T-cell (primary cell): ENCODE measurements at regions not wholly inside any gene's neighbourhood (a gene's known extent, or its start where the extent isn't known, plus 50 kb on each side); places are given as distances from the start of the nearest gene placed in this dataset.

Source experiments
- ATAC-seq, 4 experiments: fragments of 200-7000 bp in 3 of 4; fragments of 150-1000 bp in 1 of 4; cut with Tn5 transposase; replicated peaks in 1 of 4; 1 replicate in 3 of 4; 2 replicates in 1 of 4; pipeline ENCODE4 v1.10.0; 2021; ENCODE audit warnings: moderate library complexity in 3 of 4, mild to moderate bottlenecking in 2 of 4, moderate number of reproducible peaks in 1 of 4
- CTCF ChIA-PET, 2 donors: fragments of 300-600 bp; sonication (Branson Sonifier 250); formaldehyde crosslinking; loops; one replicate each; lab custom pipeline; 2022; ENCODE audit warnings: antibody characterized with exemption in 2 of 2; lab: Charles Lee
- POLR2A ChIA-PET, 2 donors: fragments of 300-600 bp; sonication (Branson Sonifier 250); formaldehyde crosslinking; loops; one replicate each; lab custom pipeline; 2022; ENCODE audit warnings: antibody characterized with exemption in 2 of 2; lab: Charles Lee
- DNase-seq, 35 experiments: peaks; one replicate each; pipeline versions ENCODE4 v3.0.0 to v3.0.0-alpha.2; 2013 to 2023
- H3K27ac ChIP-seq: one replicate; pipeline ENCODE4 v1.5.1; 2013; ENCODE audit warnings: low read length
- H3K27me3 ChIP-seq, 2 experiments: replicated peaks in 1 of 2; 1 replicate in 1 of 2; 2 replicates in 1 of 2; pipeline versions ENCODE4 v1.6.1 to v1.7.0; 2013; ENCODE audit warnings: low read length in 1 of 2, mixed read lengths in 1 of 2; ENCODE audit not compliant: control insufficient read depth in 2 of 2, insufficient read depth in 2 of 2; ENCODE audit errors: extremely low read depth in 1 of 2
- H3K36me3 ChIP-seq, 2 donors: 1 replicate in 1 of 2; 2 replicates in 1 of 2; pipeline versions ENCODE4 v1.6.1 to v1.7.0; 2013; ENCODE audit warnings: low read length in 1 of 2; ENCODE audit not compliant: control insufficient read depth in 2 of 2, insufficient read depth in 1 of 2; ENCODE audit errors: extremely low read depth in 1 of 2
- H3K4me1 ChIP-seq, 2 experiments: 1 replicate in 1 of 2; 2 replicates in 1 of 2; pipeline versions ENCODE4 v1.6.1 to v1.7.0; 2013; ENCODE audit warnings: low read length in 2 of 2, mixed read lengths in 1 of 2; ENCODE audit not compliant: insufficient read depth in 2 of 2, control insufficient read depth in 1 of 2; ENCODE audit errors: extremely low read depth in 1 of 2
- H3K4me3 ChIP-seq, 2 donors: 1 replicate in 1 of 2; 2 replicates in 1 of 2; pipeline versions ENCODE4 v1.5.1 to v1.7.0; 2013; ENCODE audit warnings: mild to moderate bottlenecking in 2 of 2, low read length in 1 of 2, moderate library complexity in 1 of 2; ENCODE audit not compliant: control insufficient read depth in 1 of 2; ENCODE audit errors: extremely low read depth in 1 of 2
- H3K9me3 ChIP-seq: 2 replicates; pipeline ENCODE4 v1.7.0; 2013
- H3K27ac Mint-ChIP-seq, 2 donors: one replicate each; pipeline ENCODE4 v1.8.0; 2020 to 2021; ENCODE audit warnings: mild to moderate bottlenecking in 2 of 2, mixed read lengths in 2 of 2
- H3K27me3 Mint-ChIP-seq, 2 donors: one replicate each; pipeline ENCODE4 v1.8.0; 2021 to 2022; ENCODE audit warnings: mixed read lengths in 2 of 2
- H3K36me3 Mint-ChIP-seq: one replicate; pipeline ENCODE4 v1.8.0; 2021; ENCODE audit warnings: mixed read lengths
- H3K4me1 Mint-ChIP-seq, 3 donors: one replicate each; pipeline ENCODE4 v1.8.0; 2020 to 2022; ENCODE audit warnings: mixed read lengths in 3 of 3, mild to moderate bottlenecking in 1 of 3
- H3K4me3 Mint-ChIP-seq, 3 donors: one replicate each; pipeline ENCODE4 v1.8.0; 2020 to 2022; ENCODE audit warnings: mild to moderate bottlenecking in 3 of 3, mixed read lengths in 3 of 3, moderate library complexity in 3 of 3
- H3K9me3 Mint-ChIP-seq, 3 donors: one replicate each; pipeline ENCODE4 v1.8.0; 2020 to 2022; ENCODE audit warnings: mixed read lengths in 3 of 3
- WGBS: methylation state at CpG from one replicate; pipeline ENCODE4 v1.1.5; 2013; ENCODE audit warnings: missing lambda C conversion rate; ENCODE audit not compliant: insufficient coverage; 5-methylcytosine and 5-hydroxymethylcytosine counted together

- H3K27me3 Mint-ChIP-seq: peaks cover 26 to 28% of the 10 kb centered on the region in 2 donors
- ATAC-seq (no peak), DNase-seq (no peak)
- H3K36me3 Mint-ChIP-seq: no peaks in the 10 kb centered on the region
- peaks cover 0 to 10% of the 10 kb centered on the region in 2 experiments for H3K27me3 ChIP-seq
- 54% methylated on average over 2 of the region's 2 CpGs for WGBS
- POLR2A ChIA-PET: no interaction called here
- no peak overlapping the region for H3K4me3 Mint-ChIP-seq
- no peaks in the 10 kb centered on the region for H3K4me1 Mint-ChIP-seq
- no peaks in the 10 kb centered on the region for H3K4me1 ChIP-seq
- no peak overlapping the region for H3K4me3 ChIP-seq
- peaks cover 0 to 7% (median 4%) of the 10 kb centered on the region in 3 donors for H3K9me3 Mint-ChIP-seq
- CTCF ChIA-PET: no interaction called here
- no peak overlapping the region for H3K27ac ChIP-seq
- H3K27ac Mint-ChIP-seq: no peak overlapping the region
- H3K36me3 ChIP-seq: no peaks in the 10 kb centered on the region
- H3K9me3 ChIP-seq: no peaks in the 10 kb centered on the region
Measured at GRCh38 chr3:160115387-160115786, 109.8 kb upstream of the C3orf80 start.

GRCh38 chr3:160124224-160124623, 101.0 kb upstream of the C3orf80 start:
- H3K4me3 ChIP-seq: no peak overlapping the region
- DNase-seq (no peak), ATAC-seq (no peak)
- no peaks in the 10 kb centered on the region for H3K9me3 ChIP-seq
- no peaks in the 10 kb centered on the region for H3K4me1 ChIP-seq
- H3K27ac ChIP-seq: no peak overlapping the region
- CTCF ChIA-PET: no interaction called here
- H3K27me3 ChIP-seq: peaks cover 0 to 3% of the 10 kb centered on the region in 2 experiments
- no peaks in the 10 kb centered on the region for H3K36me3 Mint-ChIP-seq
- POLR2A ChIA-PET: no interaction called here
- H3K4me1 Mint-ChIP-seq: no peaks in the 10 kb centered on the region
- H3K27me3 Mint-ChIP-seq: peaks cover 0 to 4% of the 10 kb centered on the region in 2 donors
- H3K27ac Mint-ChIP-seq: no peak overlapping the region
- H3K36me3 ChIP-seq: no peaks in the 10 kb centered on the region
- H3K4me3 Mint-ChIP-seq: no peak overlapping the region
- peaks cover 0 to 9% (median 0%) of the 10 kb centered on the region in 3 donors for H3K9me3 Mint-ChIP-seq

GRCh38 chr3:160125258-160125657, 100.0 kb upstream of the C3orf80 start:
- ChIA-PET POLR2A (no interaction called here), CTCF (no interaction called here)
- H3K27me3 ChIP-seq: peaks cover 0 to 3% of the 10 kb centered on the region in 2 experiments
- no peak for ATAC-seq
- no peak overlapping the region for H3K4me3 Mint-ChIP-seq
- H3K36me3 Mint-ChIP-seq: no peaks in the 10 kb centered on the region
- no CpG with 5 or more reads among the region's 2 CpGs for WGBS
- no peaks in the 10 kb centered on the region for H3K36me3 ChIP-seq
- H3K27me3 Mint-ChIP-seq: peaks cover 0 to 9% of the 10 kb centered on the region in 2 donors
- H3K9me3 Mint-ChIP-seq: peaks cover 0 to 6% (median 0%) of the 10 kb centered on the region in 3 donors
- no peaks in the 10 kb centered on the region for H3K4me1 Mint-ChIP-seq
- no peak overlapping the region for H3K4me3 ChIP-seq
- no peaks in the 10 kb centered on the region for H3K9me3 ChIP-seq
- no peaks in the 10 kb centered on the region for H3K4me1 ChIP-seq
- no peak for DNase-seq
- H3K27ac Mint-ChIP-seq: no peak overlapping the region
- H3K27ac ChIP-seq: no peak overlapping the region

- H3K4me1 Mint-ChIP-seq: no peaks in the 10 kb centered on the region
- no peak overlapping the region for H3K27ac Mint-ChIP-seq
- H3K4me3 ChIP-seq: no peak overlapping the region
- H3K9me3 Mint-ChIP-seq: no peaks in the 10 kb centered on the region
- WGBS: 65% methylated on average over 2 of the region's 4 CpGs
- no peak overlapping the region for H3K27ac ChIP-seq
- DNase-seq (no peak), ATAC-seq (no peak)
- H3K36me3 Mint-ChIP-seq: no peaks in the 10 kb centered on the region
- POLR2A ChIA-PET: no interaction called here
- no peak overlapping the region for H3K4me3 Mint-ChIP-seq
- H3K9me3 ChIP-seq: no peaks in the 10 kb centered on the region
- H3K27me3 ChIP-seq: peaks cover 0 to 3% of the 10 kb centered on the region in 2 experiments
- no peaks in the 10 kb centered on the region for H3K36me3 ChIP-seq
- peaks cover 3 to 9% of the 10 kb centered on the region in 2 donors for H3K27me3 Mint-ChIP-seq
- H3K4me1 ChIP-seq: no peaks in the 10 kb centered on the region
- CTCF ChIA-PET: interaction anchor here in 1 of 2 donors (0.6 kb wide), 1 partner anchor 189 kb away, joined by 3 read pairs; no protein-coding TSS in a partner anchor
Measured at GRCh38 chr3:160126051-160126450, 99.2 kb upstream of the C3orf80 start.

DNA sequence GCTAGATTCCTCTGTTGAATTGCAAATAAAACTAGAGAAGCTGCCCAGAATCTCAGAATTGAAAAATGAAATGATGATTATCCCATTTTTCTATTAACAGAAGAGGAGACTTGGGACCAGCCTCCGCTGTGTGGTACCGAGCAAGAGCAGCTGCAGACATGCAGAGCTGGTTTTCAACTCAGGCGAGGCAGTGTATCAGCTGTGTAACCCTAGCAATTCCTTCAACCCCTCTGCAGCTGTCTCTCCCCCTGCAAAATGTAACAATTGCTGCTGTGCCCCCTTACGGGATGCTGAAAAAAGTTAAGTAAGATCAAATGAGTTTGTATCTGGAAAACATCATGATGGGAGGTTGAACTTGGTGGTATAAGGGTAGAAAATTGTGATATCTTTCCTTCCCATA, 98.5 kb upstream of the C3orf80 start:
- H3K4me1 Mint-ChIP-seq: no peaks in the 10 kb centered on the region

DNA sequence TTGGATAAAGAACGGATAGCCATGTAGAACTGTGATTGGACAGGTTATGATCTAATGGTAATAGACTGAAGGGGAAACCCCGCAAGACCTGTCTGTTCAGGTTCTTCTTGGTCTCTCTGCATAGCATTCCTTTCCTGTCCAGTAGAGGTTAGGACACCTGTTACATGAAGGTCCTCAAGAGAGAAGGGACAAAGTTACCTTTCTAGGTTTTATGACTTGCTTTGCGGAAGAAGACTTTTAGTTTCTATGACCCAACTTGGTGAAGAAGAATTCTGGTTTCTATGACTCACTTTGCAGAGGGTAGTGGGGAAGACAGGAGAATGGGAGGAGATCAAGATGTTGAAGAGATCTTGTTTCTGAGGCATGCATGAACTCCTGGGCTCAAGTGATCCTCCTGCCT, 97.9 kb upstream of the C3orf80 start:
- Mint-ChIP-seq H3K36me3 (no peaks in the 10 kb centered on the region), H3K27ac (no peak overlapping the region), H3K27me3 (peaks cover 4 to 9% of the 10 kb centered on the region in 2 donors), H3K9me3 (no peaks in the 10 kb centered on the region), H3K4me3 (no peak overlapping the region), H3K4me1 (no peaks in the 10 kb centered on the region)
- Histone ChIP-seq H3K4me3 (no peak overlapping the region), H3K9me3 (no peaks in the 10 kb centered on the region), H3K4me1 (no peaks in the 10 kb centered on the region), H3K27ac (no peak overlapping the region), H3K27me3 (peaks cover 0 to 7% of the 10 kb centered on the region in 2 experiments), H3K36me3 (no peaks in the 10 kb centered on the region)
- 94% methylated on average over 2 of the region's 3 CpGs for WGBS
- no peak for DNase-seq
- ChIA-PET POLR2A (no interaction called here), CTCF (no interaction called here)
- ATAC-seq: no peak

More for the DNA sequence above, 98.5 kb upstream of the C3orf80 start:
- Histone ChIP-seq H3K9me3 (no peaks in the 10 kb centered on the region), H3K27ac (no peak overlapping the region), H3K27me3 (peaks cover 0 to 7% of the 10 kb centered on the region in 2 experiments), H3K36me3 (no peaks in the 10 kb centered on the region), H3K4me1 (no peaks in the 10 kb centered on the region), H3K4me3 (no peak overlapping the region)
- ATAC-seq: no peak
- ChIA-PET CTCF (interaction anchor here in 1 of 2 donors (0.6 kb wide), 1 partner anchor 188 kb away, joined by 3 read pairs; no protein-coding TSS in a partner anchor), POLR2A (no interaction called here)
- no peak for DNase-seq
- no peaks in the 10 kb centered on the region for H3K9me3 Mint-ChIP-seq
- no peak overlapping the region for H3K4me3 Mint-ChIP-seq
- H3K27me3 Mint-ChIP-seq: peaks cover 4 to 9% of the 10 kb centered on the region in 2 donors
- no peak overlapping the region for H3K27ac Mint-ChIP-seq
- WGBS: 100% methylated on average over 2 of the region's 4 CpGs
- H3K36me3 Mint-ChIP-seq: no peaks in the 10 kb centered on the region

GRCh38 chr3:160128056-160128455, 97.2 kb upstream of the C3orf80 start:
- H3K27ac Mint-ChIP-seq: no peak overlapping the region
- no peaks in the 10 kb centered on the region for H3K4me1 Mint-ChIP-seq
- Histone ChIP-seq H3K4me3 (no peak overlapping the region), H3K27me3 (peaks cover 0 to 7% of the 10 kb centered on the region in 2 experiments), H3K4me1 (no peaks in the 10 kb centered on the region), H3K27ac (no peak overlapping the region), H3K9me3 (no peaks in the 10 kb centered on the region), H3K36me3 (no peaks in the 10 kb centered on the region)
- no peak for DNase-seq
- H3K4me3 Mint-ChIP-seq: no peak overlapping the region
- H3K9me3 Mint-ChIP-seq: no peaks in the 10 kb centered on the region
- no peaks in the 10 kb centered on the region for H3K36me3 Mint-ChIP-seq
- ATAC-seq: no peak
- H3K27me3 Mint-ChIP-seq: peaks cover 5 to 9% of the 10 kb centered on the region in 2 donors
- CTCF ChIA-PET: no interaction called here
- POLR2A ChIA-PET: no interaction called here
